HEK293 (cell line): ENCODE measurements at regions not wholly inside any gene's neighbourhood (a gene's known extent, or its start where the extent isn't known, plus 50 kb on each side); places are given as distances from the start of the nearest gene placed in this dataset.
A peak's percentile ranks its signal among the peaks of the same experiment; 100 is the strongest.

ENCODE experiments used
- BCL6B ChIP-seq: fragments of 450-650 bp; formaldehyde crosslinking; IDR thresholded peaks from 2 replicates; pipeline ENCODE4 v1.5.1; 2017; ENCODE audit warnings: missing biosample characterization, missing genetic modification characterization
- GLI4 ChIP-seq: fragments of 450-650 bp; formaldehyde crosslinking; IDR thresholded peaks from 2 replicates; pipeline ENCODE4 v1.5.1; 2016; ENCODE audit warnings: missing biosample characterization, missing genetic modification characterization
- GLIS2 ChIP-seq: fragments of 450-650 bp; formaldehyde crosslinking; IDR thresholded peaks from 2 replicates; pipeline ENCODE4 v1.5.1; 2016; ENCODE audit warnings: missing biosample characterization, missing genetic modification characterization
- HOXC10 ChIP-seq: sonication (generic); formaldehyde crosslinking; IDR thresholded peaks from 2 replicates; pipeline ENCODE4 v1.8.1; 2023; ENCODE audit warnings: mild to moderate bottlenecking, missing genetic modification reagents
- KLF7 ChIP-seq: fragments of 450-650 bp; formaldehyde crosslinking; IDR thresholded peaks from 2 replicates; pipeline ENCODE4 v1.5.1; 2016; ENCODE audit warnings: missing biosample characterization, missing genetic modification characterization, borderline replicate concordance
- KLF8 ChIP-seq: fragments of 450-650 bp; formaldehyde crosslinking; IDR thresholded peaks from 2 replicates; pipeline ENCODE4 v1.5.1; 2016; ENCODE audit warnings: missing biosample characterization, missing genetic modification characterization
- MEIS1 ChIP-seq: sonication (generic); formaldehyde crosslinking; IDR thresholded peaks from 2 replicates; pipeline ENCODE4 v1.8.1; 2022; ENCODE audit warnings: missing genetic modification reagents, mild to moderate bottlenecking, borderline replicate concordance
- PATZ1 ChIP-seq: fragments of 450-650 bp; formaldehyde crosslinking; IDR thresholded peaks from 2 replicates; pipeline ENCODE4 v1.5.1; 2016; ENCODE audit warnings: missing biosample characterization, missing genetic modification characterization
- PBX3 ChIP-seq: sonication (generic); formaldehyde crosslinking; IDR thresholded peaks from 2 replicates; pipeline ENCODE4 v1.8.1; 2022; ENCODE audit warnings: mild to moderate bottlenecking, moderate library complexity, missing genetic modification reagents
- RBAK ChIP-seq: fragments of 450-650 bp; formaldehyde crosslinking; IDR thresholded peaks from 2 replicates; pipeline ENCODE4 v1.5.1; 2016; ENCODE audit warnings: missing biosample characterization, missing genetic modification characterization
- SALL2 ChIP-seq: fragments of 450-650 bp; formaldehyde crosslinking; IDR thresholded peaks from 2 replicates; pipeline ENCODE4 v1.5.0; 2017; ENCODE audit warnings: missing biosample characterization, mild to moderate bottlenecking, missing genetic modification characterization, borderline replicate concordance
- TRIM28 ChIP-seq: IDR thresholded peaks from 2 replicates; pipeline ENCODE4 v1.6.1; 2011; ENCODE audit warnings: low read length, control low read depth, borderline replicate concordance
- ZBTB6 ChIP-seq: fragments of 450-650 bp; formaldehyde crosslinking; IDR thresholded peaks from 2 replicates; pipeline ENCODE4 v1.5.1; 2017; ENCODE audit warnings: missing biosample characterization, missing genetic modification characterization
- ZNF132 ChIP-seq: fragments of 450-650 bp; formaldehyde crosslinking; IDR thresholded peaks from 2 replicates; pipeline ENCODE4 v1.5.1; 2017; ENCODE audit warnings: missing biosample characterization, missing genetic modification characterization, borderline replicate concordance
- ZNF140 ChIP-seq: fragments of 450-650 bp; formaldehyde crosslinking; IDR thresholded peaks from 2 replicates; pipeline ENCODE4 v1.5.1; 2016; ENCODE audit warnings: missing biosample characterization, missing genetic modification characterization
- ZNF175 ChIP-seq: fragments of 450-650 bp; formaldehyde crosslinking; IDR thresholded peaks from 2 replicates; pipeline ENCODE4 v1.5.1; 2016; ENCODE audit warnings: missing biosample characterization, missing genetic modification characterization
- ZNF18 ChIP-seq: fragments of 450-650 bp; formaldehyde crosslinking; IDR thresholded peaks from 2 replicates; pipeline ENCODE4 v1.5.1; 2016; ENCODE audit warnings: missing biosample characterization, missing genetic modification characterization
- ZNF266 ChIP-seq: fragments of 450-650 bp; formaldehyde crosslinking; IDR thresholded peaks from 2 replicates; pipeline ENCODE4 v1.5.1; 2016; ENCODE audit warnings: missing biosample characterization, missing genetic modification characterization, low read depth
- ZNF302 ChIP-seq: fragments of 450-650 bp; formaldehyde crosslinking; IDR thresholded peaks from 2 replicates; pipeline ENCODE4 v1.5.1; 2016; ENCODE audit warnings: missing biosample characterization, missing genetic modification characterization, low read depth
- ZNF354C ChIP-seq: fragments of 450-650 bp; formaldehyde crosslinking; IDR thresholded peaks from 2 replicates; pipeline ENCODE4 v1.5.1; 2016; ENCODE audit warnings: missing biosample characterization, missing genetic modification characterization, low read depth, borderline replicate concordance
- ZNF394 ChIP-seq: fragments of 450-650 bp; formaldehyde crosslinking; IDR thresholded peaks from 2 replicates; pipeline ENCODE4 v1.5.1; 2016; ENCODE audit warnings: missing biosample characterization, missing genetic modification characterization, mild to moderate bottlenecking, moderate library complexity, borderline replicate concordance
- ZNF423 ChIP-seq: fragments of 450-650 bp; formaldehyde crosslinking; IDR thresholded peaks from 2 replicates; pipeline ENCODE4 v1.5.1; 2016; ENCODE audit warnings: missing biosample characterization, missing genetic modification characterization
- ZNF560 ChIP-seq: fragments of 450-650 bp; formaldehyde crosslinking; IDR thresholded peaks from 2 replicates; pipeline ENCODE4 v1.5.1; 2017; ENCODE audit warnings: missing biosample characterization, missing genetic modification characterization, borderline replicate concordance
- ZNF561 ChIP-seq: fragments of 450-650 bp; IDR thresholded peaks from 2 replicates; pipeline ENCODE4 v1.5.1; 2018; ENCODE audit warnings: missing biosample characterization, missing genetic modification characterization, borderline replicate concordance
- ZNF626 ChIP-seq: fragments of 450-650 bp; sonication (Bioruptor Pico); formaldehyde crosslinking; IDR thresholded peaks from 2 replicates; pipeline ENCODE4 v1.5.1; 2018; ENCODE audit warnings: missing biosample characterization, missing genetic modification characterization, inconsistent platforms
- ZNF654 ChIP-seq: fragments of 450-650 bp; formaldehyde crosslinking; IDR thresholded peaks from 2 replicates; pipeline ENCODE4 v1.5.1; 2016; ENCODE audit warnings: low read depth, missing biosample characterization, missing genetic modification characterization
- ZNF677 ChIP-seq: fragments of 450-650 bp; IDR thresholded peaks from 2 replicates; pipeline ENCODE4 v1.5.0; 2018; ENCODE audit warnings: missing biosample characterization, mild to moderate bottlenecking, missing genetic modification characterization, moderate library complexity
- ZNF76 ChIP-seq: fragments of 450-650 bp; formaldehyde crosslinking; IDR thresholded peaks from 2 replicates; pipeline ENCODE4; 2016; ENCODE audit warnings: low read depth, missing biosample characterization, missing genetic modification characterization, borderline replicate concordance
- ZNF776 ChIP-seq: fragments of 450-650 bp; formaldehyde crosslinking; IDR thresholded peaks from 2 replicates; pipeline ENCODE4 v1.5.0; 2017; ENCODE audit warnings: missing biosample characterization, missing genetic modification characterization, borderline replicate concordance
- ZSCAN18 ChIP-seq: fragments of 450-650 bp; formaldehyde crosslinking; IDR thresholded peaks from 2 replicates; pipeline ENCODE4 v1.5.1; 2016; ENCODE audit warnings: missing biosample characterization, missing genetic modification characterization

GRCh38 chr5:88515881-88516819 is 247.5 kb upstream of the TMEM161B start (continued):
- peak; percentile 73 for TF ChIP-seq TRIM28
- TF ChIP-seq ZNF677, result no peak
- TF ChIP-seq ZNF18 (tag by site-specific recombination), result peak; percentile 81
- no peak for TF ChIP-seq ZNF560 (tag by site-specific recombination)
- no peak for TF ChIP-seq ZNF423 (tag by site-specific recombination)
- no peak for TF ChIP-seq ZNF302 (tag by site-specific recombination)
- no peak for TF ChIP-seq RBAK
- no peak; the same call in 1 of the 2 replicates for TF ChIP-seq ZBTB6 (tag by site-specific recombination)
- no peak for TF ChIP-seq ZNF266 (tag by site-specific recombination)
- TF ChIP-seq ZNF654 (tag by site-specific recombination), result no peak
- peak; percentile 83 for TF ChIP-seq ZNF394 (tag by site-specific recombination)
- no peak for TF ChIP-seq ZNF175 (tag by site-specific recombination)
- TF ChIP-seq KLF8 (tag by site-specific recombination), result peak; percentile 92
- peak; percentile 63 for TF ChIP-seq GLIS2
- TF ChIP-seq GLI4 (tag by site-specific recombination), result no peak
- TF ChIP-seq ZNF626 (tag by site-specific recombination), result peak; percentile 63; the same call in 1 of the 2 replicates
- no peak for TF ChIP-seq ZNF132 (tag by site-specific recombination)
- peak; percentile 39; the same call in 1 of the 2 replicates for TF ChIP-seq ZNF561 (tag by site-specific recombination)
- TF ChIP-seq ZNF354C (tag by site-specific recombination), result no peak; the same call in 1 of the 2 replicates
- TF ChIP-seq PATZ1 (tag by site-specific recombination), result peak; percentile 79
- peak; percentile 86; the same call in 1 of the 2 replicates for TF ChIP-seq KLF7 (tag by site-specific recombination)
- no peak for TF ChIP-seq PBX3
- TF ChIP-seq ZNF140 (tag by site-specific recombination), result no peak
- TF ChIP-seq MEIS1, result no peak
- no peak for TF ChIP-seq HOXC10 (CRISPR knock-in tag)
- TF ChIP-seq ZNF776 (tag by site-specific recombination), result no peak
- 0 out of 2 replicates have a peak, but pooled peaks have one; percentile 35 for TF ChIP-seq ZSCAN18
- 0 out of 2 replicates have a peak, but pooled peaks have one; percentile 32 for TF ChIP-seq ZNF76 (tag by site-specific recombination)
- TF ChIP-seq BCL6B, result peak; percentile 84
- TF ChIP-seq SALL2 (tag by site-specific recombination), result no peak
